NCI-H128 (cell line): ENCODE measurements at regions not wholly inside any gene's neighbourhood (a gene's known extent, or its start where the extent isn't known, plus 50 kb on each side); places are given as distances from the start of the nearest gene placed in this dataset.
"Not testable (repeated sequence)": the region's sequence is repeated elsewhere in the genome, so short reads cannot be mapped to it uniquely, and the experiment has no call there.

ENCODE experiments used
- DNase-seq: peaks from one replicate; lab custom pipeline; 2025; ENCODE audit not compliant: unreplicated experiment; lab: John Stamatoyannopoulos, UW

GRCh38 chr2:8361930-8362329, 319.9 kb upstream of the ID2 start:
- DNase-seq: no peak

- no peak for DNase-seq
These were observed 318.7 kb upstream of the ID2 start for GRCh38 chr2:8363161-8363560.

GRCh38 chr2:8364668-8365067, 317.2 kb upstream of the ID2 start:
- DNase-seq: no peak

- no peak for DNase-seq
These were observed 316.4 kb upstream of the ID2 start for GRCh38 chr2:8365331-8365910.

- no peak for DNase-seq
These were observed 314.0 kb upstream of the ID2 start for GRCh38 chr2:8367833-8368232.

- DNase-seq: no peak
These were observed 313.4 kb upstream of the ID2 start for GRCh38 chr2:8368463-8368862.

- no peak for DNase-seq
These were observed 312.3 kb upstream of the ID2 start for GRCh38 chr2:8369522-8369921.

GRCh38 chr2:8370258-8370802, 311.5 kb upstream of the ID2 start:
- DNase-seq: no peak

GRCh38 chr2:8371653-8372052, 310.2 kb upstream of the ID2 start:
- no peak for DNase-seq

- DNase-seq: no peak
These were observed 307.1 kb upstream of the ID2 start for GRCh38 chr2:8374782-8375181.

- DNase-seq: no peak
These were observed 305.0 kb upstream of the ID2 start for GRCh38 chr2:8376603-8377410.

GRCh38 chr2:8378016-8378810, 303.6 kb upstream of the ID2 start:
- DNase-seq: no peak

GRCh38 chr2:8379128-8379527, 302.7 kb upstream of the ID2 start:
- no peak for DNase-seq

GRCh38 chr2:8379549-8379948, 302.3 kb upstream of the ID2 start:
- no peak for DNase-seq

GRCh38 chr2:8380026-8380425, 301.8 kb upstream of the ID2 start:
- DNase-seq: no peak

- no peak for DNase-seq
These were observed 301.3 kb upstream of the ID2 start for GRCh38 chr2:8380566-8380965.

- DNase-seq: no peak
These were observed 299.4 kb upstream of the ID2 start for GRCh38 chr2:8382485-8382884.

- not testable (repeated sequence) for DNase-seq
These were observed 295.1 kb upstream of the ID2 start for GRCh38 chr2:8386748-8387147.

GRCh38 chr2:8388781-8389180, 293.1 kb upstream of the ID2 start:
- DNase-seq: no peak

- DNase-seq: no peak
These were observed 292.3 kb upstream of the ID2 start for GRCh38 chr2:8389431-8390108.

GRCh38 chr2:8391126-8391525, 290.7 kb upstream of the ID2 start:
- DNase-seq: no peak
